OCI-LY3 (cell line): ENCODE measurements at regions not wholly inside any gene's neighbourhood (a gene's known extent, or its start where the extent isn't known, plus 50 kb on each side); places are given as distances from the start of the nearest gene placed in this dataset.

Experiments used
- H2AFZ ChIP-seq: fragments of 200-600, 300-600 bp; shearing (Covaris generic); 2 replicates; pipeline ENCODE4 v1.6.0; 2014; ENCODE audit warnings: antibody characterized with exemption, low read depth, low read length
- H3K27ac ChIP-seq: fragments of 200-600, 300-600 bp; sonication (generic); 2 replicates; pipeline ENCODE4 v1.5.1; 2014; ENCODE audit warnings: mild to moderate bottlenecking, low read length, moderate library complexity, mixed read lengths
- H3K27me3 ChIP-seq: fragments of 200-600, 300-600 bp; sonication (generic); 2 replicates; pipeline ENCODE4 v1.6.1; 2014; ENCODE audit warnings: low read depth, low read length, mixed read lengths
- H3K36me3 ChIP-seq: fragments of 200-600, 300-600 bp; sonication (generic); replicated peaks from 2 replicates; pipeline ENCODE3; 2014; ENCODE audit warnings: low read depth, low read length, mixed read lengths
- H3K4me1 ChIP-seq: fragments of 300-600, 200-600 bp; sonication (generic); 2 replicates; pipeline ENCODE4 v1.6.1; 2014; ENCODE audit warnings: low read length, mixed read lengths
- H3K4me2 ChIP-seq: fragments of 200-600, 300-600 bp; sonication (generic); 2 replicates; pipeline ENCODE4 v1.6.1; 2014; ENCODE audit warnings: low read length, mixed read lengths
- H3K4me3 ChIP-seq: fragments of 300-600, 200-600 bp; sonication (generic); 2 replicates; pipeline ENCODE4 v1.5.1; 2014; ENCODE audit warnings: antibody characterized with exemption, mild to moderate bottlenecking, low read length, moderate library complexity
- H3K79me2 ChIP-seq: fragments of 300-600, 200-600 bp; shearing (Covaris generic); 2 replicates; pipeline ENCODE4 v1.6.1; 2014; ENCODE audit warnings: mild to moderate bottlenecking, low read length, mixed read lengths
- H3K9ac ChIP-seq: fragments of 300-600, 200-600 bp; shearing (Covaris generic); 2 replicates; pipeline ENCODE4 v1.6.0; 2014; ENCODE audit warnings: mild to moderate bottlenecking, low read length, moderate library complexity
- H3K9me3 ChIP-seq: fragments of 200-600, 300-600 bp; shearing (Covaris generic); 2 replicates; pipeline ENCODE4 v1.6.1; 2014; ENCODE audit warnings: low read length, mixed read lengths; ENCODE audit not compliant: insufficient read depth
- H4K20me1 ChIP-seq: fragments of 200-600, 300-600 bp; sonication (generic); 2 replicates; pipeline ENCODE4 v1.6.1; 2016; ENCODE audit warnings: low read length, mixed read lengths; ENCODE audit not compliant: insufficient read depth
- CTCF ChIP-seq: fragments of 200-600, 300-600 bp; sonication (generic); IDR thresholded peaks from 2 replicates; pipeline ENCODE4 v1.5.1; 2014; ENCODE audit warnings: antibody characterized with exemption, low read length, low read depth
- EZH2phosphoT487 ChIP-seq: fragments of 200-600 bp; shearing (Covaris generic); IDR thresholded peaks from 2 replicates; pipeline ENCODE4 v1.6.1; 2018; ENCODE audit warnings: antibody characterized with exemption, mixed run types, low read depth

- Histone ChIP-seq H3K9ac (no peak overlapping the region), H3K9me3 (no peaks in the 10 kb centered on the region), H4K20me1 (no peaks in the 10 kb centered on the region), H3K27me3 (no peaks in the 10 kb centered on the region), H3K27ac (no peak overlapping the region), H2AFZ (no peak overlapping the region), H3K4me1 (no peaks in the 10 kb centered on the region), H3K79me2 (no peaks in the 10 kb centered on the region), H3K4me3 (no peak overlapping the region), H3K4me2 (no peak overlapping the region), H3K36me3 (no peaks in the 10 kb centered on the region)
- TF ChIP-seq CTCF: no peak
Observed at GRCh38 chr13:73397496-73398305, 338.9 kb downstream of the KLF5 start.

GRCh38 chr13:73394066-73394465, 335.3 kb downstream of the KLF5 start:
- H3K4me1 ChIP-seq: no peaks in the 10 kb centered on the region
- TF ChIP-seq EZH2phosphoT487 (no peak), CTCF (no peak)
- no peak overlapping the region for H3K4me2 ChIP-seq
- H3K9me3 ChIP-seq: no peaks in the 10 kb centered on the region
- H3K4me3 ChIP-seq: no peak overlapping the region
- no peak overlapping the region for H2AFZ ChIP-seq
- no peak overlapping the region for H3K9ac ChIP-seq
- H4K20me1 ChIP-seq: no peaks in the 10 kb centered on the region
- H3K36me3 ChIP-seq: no peaks in the 10 kb centered on the region
- no peaks in the 10 kb centered on the region for H3K79me2 ChIP-seq
- H3K27me3 ChIP-seq: no peaks in the 10 kb centered on the region
- H3K27ac ChIP-seq: no peak overlapping the region

GRCh38 chr13:73390100-73390499, 331.3 kb downstream of the KLF5 start:
- no peaks in the 10 kb centered on the region for H3K4me1 ChIP-seq
- H3K9me3 ChIP-seq: no peaks in the 10 kb centered on the region
- no peak overlapping the region for H3K9ac ChIP-seq
- no peak overlapping the region for H3K4me2 ChIP-seq
- no peaks in the 10 kb centered on the region for H3K36me3 ChIP-seq
- H3K4me3 ChIP-seq: no peak overlapping the region
- no peak overlapping the region for H2AFZ ChIP-seq
- no peaks in the 10 kb centered on the region for H3K27me3 ChIP-seq
- TF ChIP-seq CTCF (no peak), EZH2phosphoT487 (no peak)
- no peaks in the 10 kb centered on the region for H3K79me2 ChIP-seq
- no peaks in the 10 kb centered on the region for H4K20me1 ChIP-seq
- no peak overlapping the region for H3K27ac ChIP-seq

GRCh38 chr13:73388586-73388985, 329.8 kb downstream of the KLF5 start:
- Histone ChIP-seq H3K36me3 (no peaks in the 10 kb centered on the region), H3K4me2 (no peak overlapping the region), H3K4me1 (no peaks in the 10 kb centered on the region), H3K27me3 (no peaks in the 10 kb centered on the region), H3K79me2 (no peaks in the 10 kb centered on the region), H3K9me3 (no peaks in the 10 kb centered on the region), H2AFZ (no peak overlapping the region), H4K20me1 (no peaks in the 10 kb centered on the region), H3K27ac (no peak overlapping the region), H3K4me3 (no peak overlapping the region), H3K9ac (no peak overlapping the region)
- TF ChIP-seq CTCF: no peak
- no peak for TF ChIP-seq EZH2phosphoT487
